ENCODE measurements at regions not wholly inside any gene's neighbourhood (a gene's known extent, or its start where the extent isn't known, plus 50 kb on each side); places are given as distances from the start of the nearest gene placed in this dataset.

DNA sequence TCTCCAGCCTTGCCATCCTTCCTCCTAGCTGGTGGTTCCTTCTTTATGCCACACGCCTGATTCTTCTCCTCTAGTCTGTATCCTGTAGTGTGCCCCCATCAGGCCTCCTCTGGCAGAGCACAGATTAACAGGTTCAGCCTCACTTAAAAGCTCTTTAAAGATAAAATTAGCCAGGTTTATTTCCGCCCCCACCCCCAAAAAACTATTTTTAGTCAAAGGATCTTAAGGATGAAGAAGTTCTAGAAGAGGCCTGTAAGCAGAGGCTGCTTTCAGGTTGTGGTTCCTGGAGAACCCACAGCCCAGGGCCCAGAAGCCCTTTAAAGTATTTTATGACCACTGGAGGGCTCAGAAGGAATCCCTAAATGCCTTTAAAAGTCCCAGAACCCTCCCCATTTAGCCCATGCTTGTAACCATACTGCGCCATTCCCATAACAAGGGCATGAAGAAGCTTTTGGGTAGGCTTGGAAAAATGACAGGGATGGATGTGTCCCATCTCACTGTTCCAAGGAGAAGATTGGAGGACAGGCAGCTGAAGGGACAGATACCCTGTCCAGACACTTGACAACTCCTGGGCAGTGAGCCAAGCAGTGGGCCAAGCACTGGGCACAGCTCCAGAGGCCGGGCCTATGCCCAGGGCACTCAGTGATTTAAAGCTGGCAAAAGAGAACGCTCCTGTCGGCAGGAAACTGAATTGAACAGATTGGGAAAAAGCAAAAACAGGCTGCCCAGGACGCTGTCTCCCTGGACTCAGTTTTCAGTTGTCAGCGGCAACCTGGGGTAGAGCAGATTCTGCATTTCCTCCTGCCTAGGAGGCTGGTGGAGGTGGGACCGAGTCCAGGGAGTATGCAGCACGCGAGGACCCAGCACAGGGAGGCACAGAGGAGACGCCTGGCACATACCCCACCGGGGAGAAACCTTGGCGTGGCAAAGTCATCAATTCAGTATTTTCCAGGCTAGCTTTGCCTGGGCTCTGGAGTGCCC lies 106.3 kb upstream of the SSBP2 start:
- DNase-seq (ENCODE audit: low read depth, low spot score) = no peak

DNA sequence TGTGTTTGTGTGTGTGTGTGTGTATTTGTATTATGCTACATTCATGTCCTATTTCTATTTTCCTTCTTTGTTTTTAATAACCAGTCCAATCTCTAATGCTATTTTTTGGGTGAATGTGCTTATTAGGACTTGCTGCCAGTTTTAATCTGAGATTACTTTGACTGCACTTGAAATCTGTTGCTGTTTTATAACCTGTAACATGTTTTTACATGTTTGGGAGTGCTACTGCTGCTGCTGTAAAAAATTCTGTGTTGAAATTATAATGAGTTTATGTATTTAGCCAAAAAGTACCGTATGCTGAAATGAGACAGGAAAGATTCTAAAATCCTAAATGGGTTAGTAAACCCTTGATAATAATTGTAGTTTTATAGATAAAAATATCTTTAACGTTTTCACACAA lies 104.7 kb upstream of the SSBP2 start:
- DNase-seq (ENCODE audit: low read depth, low spot score) = no peak

DNA sequence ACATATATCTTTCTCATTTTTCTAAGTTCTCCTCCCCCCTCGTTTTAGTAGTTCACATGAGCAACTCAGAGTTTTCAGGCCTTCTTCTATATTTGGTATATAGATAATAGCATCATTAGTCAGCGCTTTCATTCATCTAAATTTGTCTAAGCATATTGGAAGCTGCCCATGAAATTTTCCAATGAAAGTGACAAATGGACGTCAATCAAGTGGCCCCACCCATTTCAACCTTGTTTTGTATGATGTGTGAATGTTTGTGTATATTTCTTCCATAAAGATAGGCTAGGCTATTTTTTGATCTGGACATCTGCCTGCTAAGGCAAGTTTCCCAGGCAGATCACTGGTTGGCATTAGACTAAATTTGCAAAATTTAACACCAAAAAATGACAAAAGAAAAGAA lies 104.0 kb upstream of the SSBP2 start:
- DNase-seq (ENCODE audit: low read depth, low spot score) = no peak

DNA sequence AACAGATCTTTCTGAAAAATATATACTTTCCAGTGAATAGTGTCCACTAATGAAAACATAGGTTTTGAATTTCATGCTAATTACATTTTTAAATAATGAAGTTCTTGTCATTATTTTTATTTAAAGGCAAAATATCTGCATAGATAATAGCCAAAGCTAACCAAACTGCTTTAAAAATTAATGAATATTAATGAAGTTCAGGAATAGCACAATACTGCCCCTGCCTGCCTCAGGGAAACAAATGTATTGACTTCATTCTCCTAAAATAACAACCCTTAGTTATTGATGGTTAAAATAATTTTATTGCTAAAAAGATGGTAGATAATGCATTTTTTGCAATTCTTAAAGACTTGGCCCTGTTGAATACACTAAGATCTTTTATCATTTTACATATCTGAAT lies 103.6 kb upstream of the SSBP2 start:
- DNase-seq (ENCODE audit: low read depth, low spot score) = no peak

DNA sequence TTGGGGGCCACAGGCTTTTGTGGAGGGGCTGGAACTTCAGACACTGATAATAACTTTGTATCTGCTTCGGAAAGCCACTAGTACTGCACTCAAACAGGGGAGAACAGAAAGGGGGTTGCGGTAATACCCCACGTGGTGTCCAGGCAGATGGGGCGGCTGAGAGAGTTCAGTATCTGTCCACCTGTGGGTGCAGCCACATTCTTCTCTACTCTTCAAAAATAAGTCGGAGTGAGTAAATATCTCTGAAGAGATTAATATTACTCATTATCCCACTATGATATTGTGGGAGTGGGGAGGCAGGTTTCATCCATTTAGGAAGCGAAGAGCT lies 102.1 kb upstream of the SSBP2 start:
- no peak for DNase-seq (ENCODE audit: low read depth, low spot score)

DNA sequence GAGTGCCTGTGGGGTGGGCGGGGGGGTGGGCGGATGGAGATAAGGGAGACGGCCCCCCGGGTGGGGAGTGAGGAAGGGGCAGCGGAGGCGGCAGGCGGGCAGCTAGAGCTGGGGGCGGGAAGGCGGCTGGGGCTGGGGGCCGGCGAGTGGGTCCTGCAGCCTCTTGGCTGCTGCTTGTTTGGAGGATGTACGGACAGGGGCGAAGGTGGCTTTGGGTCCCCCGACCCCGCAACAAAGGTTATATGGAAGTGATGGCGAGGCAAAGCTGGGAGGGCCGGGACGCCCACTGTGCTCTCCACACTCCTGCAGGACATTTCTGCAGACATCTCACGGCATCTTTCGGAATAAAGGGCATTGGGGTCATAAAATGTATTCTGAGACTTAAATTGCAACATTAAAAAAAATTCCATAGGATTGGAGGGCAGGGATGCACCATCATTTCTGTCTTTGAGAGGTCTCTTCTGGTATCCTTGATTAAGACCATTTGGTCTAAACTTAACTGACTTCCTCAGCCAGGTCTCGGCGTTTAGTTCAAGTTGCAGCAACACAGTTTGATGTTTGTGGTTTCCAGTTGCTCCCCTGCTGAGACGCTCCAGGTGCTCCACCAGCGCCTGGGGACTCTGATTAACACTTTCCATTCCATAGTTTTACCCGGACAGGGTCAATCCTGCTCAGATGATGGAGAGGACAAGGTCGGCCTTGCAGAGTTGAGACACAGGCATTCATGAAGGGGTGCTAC lies 101.6 kb upstream of the SSBP2 start:
- no peak for DNase-seq (ENCODE audit: low read depth, low spot score)

DNA sequence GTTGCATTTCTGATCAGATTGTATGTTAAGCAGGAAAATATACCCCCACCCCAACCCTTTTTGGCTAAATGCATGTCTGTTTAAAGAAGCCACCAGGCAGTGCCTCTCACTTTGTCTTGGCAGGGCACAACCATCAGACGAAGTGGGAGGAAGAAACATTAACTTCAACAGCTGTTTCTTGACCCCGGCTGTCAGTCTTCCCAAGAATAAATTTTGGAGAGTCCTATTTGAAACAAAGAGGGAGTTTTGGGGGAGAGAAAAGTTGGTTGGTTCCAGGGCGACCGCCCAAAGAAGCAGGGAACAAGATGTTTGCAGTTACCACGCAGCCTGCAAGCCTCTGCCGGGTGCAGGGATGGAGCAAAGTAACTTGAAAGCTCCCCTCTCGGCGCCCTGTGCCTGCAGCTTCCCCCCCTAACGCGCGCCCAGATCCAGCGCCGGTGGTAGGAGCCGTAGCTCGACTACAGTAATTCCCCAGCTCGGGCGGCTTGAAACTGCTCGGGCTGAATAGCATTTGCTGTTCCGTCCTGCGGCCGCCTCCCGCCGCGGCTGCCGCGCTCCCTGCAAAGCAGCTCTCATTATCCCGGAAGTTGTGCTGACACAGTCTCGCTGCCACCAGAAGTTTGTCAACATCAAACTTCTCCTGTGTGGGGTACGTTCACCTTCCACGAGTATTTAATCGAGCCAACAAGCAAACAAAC lies 100.7 kb upstream of the SSBP2 start:
- peak; percentile 88 for DNase-seq (ENCODE audit: low read depth, low spot score)

DNA sequence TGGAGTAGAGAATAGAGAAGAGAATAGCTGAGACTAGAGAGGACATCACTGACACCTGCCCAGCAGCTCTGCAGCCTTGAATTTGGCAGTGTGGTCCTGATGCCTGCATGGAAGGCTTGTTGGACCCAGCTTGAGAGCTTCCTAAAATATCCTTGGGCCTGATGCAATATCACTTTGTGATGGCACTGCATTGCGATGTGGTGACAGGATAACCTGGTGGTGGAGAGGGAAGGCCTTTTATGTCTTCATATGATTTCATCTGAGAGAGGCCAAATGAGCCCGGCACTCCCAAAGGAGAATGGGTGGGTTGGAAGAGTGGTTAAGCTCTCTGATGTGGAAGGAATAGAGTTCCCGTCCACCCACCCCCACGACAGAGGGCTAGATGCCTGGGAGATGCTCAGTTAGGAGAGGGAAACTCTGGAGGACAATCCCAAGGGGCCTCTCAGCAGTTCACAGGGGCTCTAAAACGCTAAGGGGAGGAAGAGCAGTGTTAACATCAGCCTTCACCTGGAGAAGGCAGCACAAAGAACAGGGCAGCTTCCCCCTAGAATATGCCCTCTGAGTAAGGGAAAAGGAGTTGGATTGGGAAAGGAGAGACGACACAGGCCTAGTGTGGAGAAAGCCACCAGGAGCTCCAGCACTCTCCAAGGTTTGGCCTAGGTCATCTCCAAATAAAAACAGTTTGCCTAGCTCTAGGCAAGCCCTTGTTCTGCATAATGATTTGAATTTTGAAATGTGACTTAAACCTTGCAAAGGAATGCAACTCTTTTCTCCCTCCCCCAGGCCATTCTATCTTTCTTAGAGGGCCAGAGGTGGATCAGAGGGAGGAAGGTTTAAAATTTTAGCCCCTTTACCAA lies 99.8 kb upstream of the SSBP2 start:
- no peak for DNase-seq (ENCODE audit: low read depth, low spot score)

DNA sequence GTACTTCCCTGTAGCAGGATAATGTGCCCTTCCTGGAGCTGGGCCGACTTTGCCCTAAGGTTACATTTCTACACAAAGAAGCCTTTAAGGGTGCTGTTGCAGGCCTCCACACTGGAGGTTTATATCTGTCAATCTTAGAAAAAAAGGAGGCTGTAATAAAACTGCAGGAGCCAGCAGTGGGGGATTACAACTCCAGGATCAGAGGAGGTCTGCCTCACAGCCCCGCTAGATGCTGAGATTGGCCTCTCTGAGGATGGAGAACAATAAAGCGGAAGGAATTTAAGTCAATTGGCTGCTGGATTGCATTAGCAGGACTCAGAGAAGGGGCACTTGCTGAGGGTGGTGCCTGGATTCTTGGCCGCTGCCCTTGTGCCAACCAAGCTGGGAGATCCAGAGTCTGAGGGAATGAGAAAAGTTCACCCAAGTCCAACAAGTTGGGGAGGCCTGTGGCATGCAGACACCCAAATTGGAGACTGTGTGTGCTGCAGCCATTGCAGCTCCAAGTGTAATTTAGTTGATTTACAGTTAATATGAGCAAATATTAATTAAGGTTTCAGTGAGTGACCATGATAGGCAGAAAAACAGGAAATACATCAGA lies 99.0 kb upstream of the SSBP2 start:
- no peak for DNase-seq (ENCODE audit: low read depth, low spot score)

DNA sequence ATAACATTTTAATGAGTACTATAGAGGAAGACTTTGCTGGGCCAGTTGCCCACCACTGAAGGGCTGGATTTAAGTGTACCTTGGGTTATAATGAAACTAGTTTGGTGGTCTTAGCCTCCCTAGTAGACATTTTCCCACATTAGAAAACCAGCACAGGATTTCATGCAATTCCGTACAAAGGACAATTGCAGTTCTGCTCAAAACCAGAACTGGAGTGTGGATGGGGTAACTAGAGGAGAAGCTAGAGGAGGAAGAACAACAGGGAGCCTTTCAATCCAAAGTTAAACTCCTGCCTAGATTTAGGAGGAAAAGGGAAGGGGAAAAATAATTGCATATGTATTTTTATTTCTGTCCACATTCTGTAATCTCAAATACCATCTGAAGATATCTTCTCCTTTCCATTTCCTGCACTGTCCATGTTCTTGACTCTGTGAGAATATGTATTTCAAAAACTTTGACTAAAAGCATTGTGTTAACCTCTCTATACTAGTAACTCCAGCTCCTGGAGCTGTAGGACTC lies 97.5 kb upstream of the SSBP2 start:
- no peak for DNase-seq (ENCODE audit: low read depth, low spot score)

DNA sequence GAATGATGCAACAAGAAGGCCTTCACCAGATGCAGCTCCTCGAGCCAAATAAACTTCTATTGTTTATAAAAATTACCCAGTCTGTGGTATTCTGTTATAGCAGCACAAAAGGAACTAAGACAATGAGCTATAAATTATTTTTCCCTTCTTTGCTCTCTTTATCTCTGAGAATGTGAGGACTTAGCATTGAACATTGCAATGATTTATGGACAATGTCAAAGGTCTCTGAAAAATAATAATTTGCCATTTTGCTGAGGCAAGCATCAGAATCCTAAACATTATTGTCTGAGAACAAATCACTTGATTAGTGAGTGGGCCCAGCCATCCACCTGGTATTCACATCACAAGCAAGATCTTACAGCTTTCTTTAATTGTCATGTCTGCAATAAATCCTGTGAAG lies 95.4 kb upstream of the SSBP2 start:
- no peak for DNase-seq (ENCODE audit: low read depth, low spot score)

DNA sequence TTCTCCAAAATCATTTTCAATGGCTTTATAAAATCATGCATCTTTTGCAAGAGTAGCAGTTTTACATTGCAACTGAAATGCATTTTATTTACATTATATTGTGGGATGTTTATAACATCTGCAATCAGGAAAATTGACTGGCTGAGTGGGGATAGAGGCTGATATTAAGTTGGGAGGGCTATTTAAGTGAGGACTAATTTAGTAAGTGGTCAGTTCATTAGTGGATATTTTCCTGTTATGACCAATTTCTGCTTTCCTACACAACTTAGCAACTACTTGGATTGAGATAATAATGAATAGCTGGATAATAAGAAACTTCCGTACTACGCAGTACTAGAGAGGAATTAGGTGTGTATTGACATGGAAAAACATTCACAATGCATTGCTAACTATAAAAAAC lies 92.9 kb upstream of the SSBP2 start:
- no peak for DNase-seq (ENCODE audit: low read depth, low spot score)

DNA sequence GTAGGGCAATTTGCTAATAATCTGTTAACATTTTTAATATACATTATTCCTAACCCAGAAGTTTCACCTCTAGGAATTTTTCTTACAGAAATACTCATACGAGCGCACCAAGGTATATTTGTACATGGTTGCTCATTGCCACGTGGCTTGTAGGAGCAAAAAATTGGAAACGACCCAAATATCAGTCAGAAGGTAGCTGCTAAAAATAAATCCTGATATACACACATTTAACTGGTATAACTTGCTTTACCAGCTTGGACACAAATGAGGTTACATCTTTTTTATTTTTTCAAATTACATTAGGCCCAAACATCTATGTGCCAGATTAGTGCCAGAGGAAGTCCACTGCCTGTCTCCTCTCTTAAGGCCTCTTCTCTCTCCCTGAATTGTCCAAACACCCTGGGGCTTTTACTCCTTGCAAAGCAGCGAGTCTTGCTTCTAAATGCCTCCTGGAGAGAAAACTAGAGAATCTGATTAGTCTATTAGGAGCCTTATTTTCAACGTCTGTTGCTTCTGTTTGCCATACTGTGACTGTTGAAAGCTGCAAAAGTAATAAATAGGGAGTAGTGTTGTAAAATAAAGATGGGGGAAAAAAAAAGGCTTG lies 92.0 kb upstream of the SSBP2 start:
- DNase-seq (ENCODE audit: low read depth, low spot score) = no peak

DNA sequence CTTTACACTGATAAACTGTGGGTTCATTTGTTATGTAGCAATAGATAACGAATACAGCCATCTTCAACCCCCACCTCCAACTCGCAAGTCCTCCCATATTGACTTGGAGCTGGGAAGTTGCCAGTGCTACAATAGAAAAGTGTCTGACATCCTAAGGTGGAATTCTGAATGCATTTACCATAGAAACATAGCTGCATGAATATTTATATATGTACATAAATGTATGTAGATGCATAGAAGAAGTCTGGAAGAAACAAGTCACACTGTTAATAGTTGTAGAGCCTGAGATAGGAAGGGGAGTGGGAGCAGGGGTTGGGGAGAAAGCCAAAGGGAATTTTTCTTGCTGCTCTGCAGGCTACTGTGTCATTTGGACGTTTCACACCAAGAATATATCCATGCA lies 88.1 kb upstream of the SSBP2 start:
- DNase-seq (ENCODE audit: low read depth, low spot score) = no peak

DNA sequence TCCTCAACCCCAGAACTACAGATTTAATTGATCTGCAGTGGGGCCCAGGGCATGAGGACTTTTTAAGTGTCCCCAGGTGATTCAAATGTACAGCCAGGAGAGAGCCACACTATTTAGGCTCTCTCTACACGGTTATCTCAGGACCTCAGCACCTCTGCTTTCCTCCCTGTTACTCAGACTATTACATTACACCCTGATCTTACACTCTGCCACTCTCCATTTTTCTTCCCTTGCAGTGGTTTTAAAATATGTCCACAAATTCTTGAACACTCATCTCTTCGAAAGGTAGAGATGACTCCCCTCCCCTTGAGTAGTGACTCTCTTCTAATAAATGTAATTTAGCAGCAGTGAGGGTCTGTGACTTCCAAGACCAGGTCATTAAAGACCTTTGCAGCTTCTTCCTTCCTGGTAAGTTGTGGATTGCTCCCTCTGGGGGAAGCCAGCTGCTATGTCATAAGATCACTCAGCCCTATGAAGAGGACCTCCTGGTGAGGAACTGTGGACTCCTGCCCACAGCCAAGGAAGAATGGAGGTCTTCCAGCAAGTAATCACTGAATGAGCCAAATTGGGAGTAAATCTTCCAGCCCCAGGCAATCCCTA lies 87.5 kb upstream of the SSBP2 start:
- no peak for DNase-seq (ENCODE audit: low read depth, low spot score)

DNA sequence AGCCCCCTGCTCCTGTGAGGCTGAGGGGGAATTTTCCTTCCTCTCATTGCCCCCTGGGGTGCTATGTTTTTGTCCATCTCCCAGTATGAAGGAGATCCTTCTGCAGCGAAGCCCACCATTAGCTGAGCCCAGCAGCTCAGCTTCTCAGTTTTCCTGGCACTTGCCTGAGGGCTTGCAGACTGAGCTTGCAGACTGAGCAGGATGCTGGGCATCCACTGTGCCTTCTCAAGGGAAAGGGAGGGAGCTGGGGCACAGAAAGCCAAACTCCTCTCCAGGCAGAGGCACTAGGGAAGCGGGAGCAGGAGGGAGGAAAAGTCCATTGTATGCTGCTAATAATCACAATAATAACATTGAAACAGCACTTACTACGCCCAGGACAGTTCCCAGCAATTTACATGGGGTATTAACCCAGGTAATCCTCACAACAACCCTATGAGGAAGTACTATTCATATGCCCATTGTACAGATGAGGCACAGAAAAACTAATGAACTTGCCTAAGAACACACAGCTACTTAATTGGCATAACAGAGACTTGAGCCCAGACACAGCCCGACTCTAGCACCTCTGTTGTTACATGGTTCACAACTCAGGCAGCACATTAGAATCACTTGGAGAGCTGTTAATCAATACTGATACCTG lies 86.9 kb upstream of the SSBP2 start:
- DNase-seq (ENCODE audit: low read depth, low spot score) = no peak

DNA sequence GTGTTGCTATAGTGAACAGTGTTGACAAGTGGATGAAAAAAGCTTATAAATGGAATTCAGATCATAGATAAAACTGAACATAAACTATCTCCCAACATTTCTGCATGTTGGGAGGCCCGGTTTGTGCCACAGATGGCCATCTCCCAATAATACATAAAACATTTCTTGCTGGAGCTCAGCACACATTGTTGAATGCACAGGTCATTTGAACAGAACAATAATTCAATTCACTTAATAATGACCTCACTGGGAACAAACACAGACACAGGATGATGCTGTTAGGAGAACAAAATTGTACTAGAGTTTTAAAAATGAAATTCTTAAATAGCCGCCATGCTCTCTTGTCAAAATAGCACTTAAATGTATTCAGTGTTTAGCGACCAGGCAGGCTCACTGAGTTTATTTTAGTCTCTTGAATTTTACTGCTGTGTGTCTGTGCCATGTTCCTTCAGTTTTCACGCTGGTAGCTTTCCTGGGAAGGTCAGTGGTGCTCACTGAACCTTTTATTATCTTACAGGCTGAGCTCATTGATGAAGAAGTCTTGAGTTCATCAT lies 85.0 kb upstream of the SSBP2 start:
- DNase-seq (ENCODE audit: low read depth, low spot score) = no peak

DNA sequence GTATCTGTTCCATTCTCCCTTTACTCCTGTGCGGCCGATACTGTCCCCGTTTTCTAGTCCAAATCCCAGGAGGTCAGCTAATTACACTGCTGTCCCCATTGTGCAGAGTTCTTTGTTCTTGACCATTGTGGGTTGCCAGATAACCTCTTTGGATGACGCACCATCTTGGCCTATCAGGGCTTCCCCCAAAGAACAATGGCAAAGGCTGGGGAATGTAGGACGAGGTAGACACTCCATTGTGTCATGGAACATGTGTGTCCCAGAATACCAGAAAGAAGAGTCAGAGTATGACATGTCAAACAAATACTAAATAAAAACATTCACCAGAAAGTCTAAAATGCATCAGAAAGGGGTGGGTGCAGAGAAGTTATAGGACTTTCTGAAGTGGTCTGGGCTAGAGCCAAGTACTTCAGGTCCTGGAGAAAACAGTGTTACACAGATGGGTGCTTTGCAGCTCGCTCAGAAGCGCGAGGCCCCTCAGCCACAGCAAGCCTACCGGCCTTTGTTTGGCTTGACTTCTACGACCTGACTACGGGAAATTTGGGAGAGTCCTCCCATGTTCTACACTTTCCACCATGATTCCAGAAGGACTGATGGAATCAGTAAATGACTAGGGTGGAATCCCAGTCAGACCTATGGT lies 83.2 kb upstream of the SSBP2 start:
- no peak for DNase-seq (ENCODE audit: low read depth, low spot score)

DNA sequence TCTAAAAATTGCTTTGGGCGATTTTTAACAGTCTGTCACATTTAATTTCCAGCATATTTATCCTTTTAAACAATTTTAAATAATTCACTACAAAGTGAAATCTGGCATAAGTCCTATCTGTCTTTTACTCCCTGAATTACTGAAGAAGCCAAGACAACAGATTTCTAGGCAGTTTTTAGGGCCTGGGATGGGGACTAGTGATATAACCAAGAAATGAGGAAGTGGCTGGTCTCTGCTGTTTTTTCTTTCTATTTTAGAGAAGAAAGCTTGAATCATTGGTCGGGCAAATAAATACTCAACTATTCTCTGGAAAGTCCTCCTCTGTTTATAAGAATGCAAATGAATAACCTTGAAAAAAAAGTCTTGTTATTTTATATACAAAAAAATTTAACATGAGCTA lies 79.7 kb upstream of the SSBP2 start:
- no peak for DNase-seq (ENCODE audit: low read depth, low spot score)

Measured in brain pericyte (primary cell).